K562 (cell line): ENCODE measurements at regions not wholly inside any gene's neighbourhood (a gene's known extent, or its start where the extent isn't known, plus 50 kb on each side); places are given as distances from the start of the nearest gene placed in this dataset.

ENCODE experiments used
- ATAC-seq: fragments of 200-7000 bp; cut with Tn5 transposase; 3 replicates; pipeline ENCODE4 v1.9.1; 2020; ENCODE audit warnings: moderate library complexity
- BruUV-seq: library from RNA; stranded (reverse); fragments of 400-500 nt; replicated peaks from 2 replicates; lab custom pipeline; 2021; lab: Mats Ljungman, UMichigan
- CTCF ChIA-PET: fragments of 300-600 bp; formaldehyde crosslinking; extraction: SDS; loops from one replicate; lab custom pipeline; 2021; ENCODE audit warnings: low intra/inter-chr PET ratio; lab: Yijun Ruan, JAX
- POLR2A ChIA-PET: fragments of 300-600, 350-650 bp; sonication (Branson Sonifier 250); formaldehyde crosslinking; extraction: SDS; loops from one replicate; lab custom pipeline; 2021; ENCODE audit warnings: antibody characterized with exemption, inconsistent platforms; lab: Yijun Ruan, JAX
- DNase-seq, 4 experiments: peaks; one replicate each; pipeline versions ENCODE4 v3.0.0 to v3.0.0-alpha.2; 2011 to 2018; ENCODE audit warnings: low spot score in 3 of 4, mixed read lengths in 3 of 4; ENCODE audit errors: extremely low read depth in 1 of 4
- FAIRE-seq: peaks from 2 replicates; lab custom pipeline; 2011; peaks lifted over from hg19 to GRCh38; lab: Jason Lieb, UNC
- H2AFZ ChIP-seq: 2 replicates; pipeline ENCODE4 v1.6.0; 2011; ENCODE audit warnings: low read depth, low read length, control low read depth, inconsistent platforms
- H3K27ac ChIP-seq: fragments of 200-600 bp; 3 replicates; pipeline ENCODE4 v1.8.0; 2011; ENCODE audit warnings: low read depth, mild to moderate bottlenecking, control low read depth, inconsistent platforms, low read length, moderate library complexity, mixed read lengths; ENCODE audit errors: extremely low read depth
- H3K27me3 ChIP-seq, 2 experiments: fragments of 300-600 bp in 1 of 2; 2 replicates in 1 of 2; 3 replicates in 1 of 2; pipeline versions ENCODE4 v1.6.0 to v1.8.0; 2011; ENCODE audit warnings: inconsistent platforms in 2 of 2, low read length in 2 of 2, mild to moderate bottlenecking in 1 of 2, mixed read lengths in 1 of 2, moderate library complexity in 1 of 2; ENCODE audit not compliant: control insufficient read depth in 2 of 2, insufficient read depth in 2 of 2
- H3K36me3 ChIP-seq: fragments of 300-600 bp; 3 replicates; pipeline ENCODE4 v1.8.0; 2011; ENCODE audit warnings: mild to moderate bottlenecking, low read length, inconsistent platforms; ENCODE audit not compliant: control insufficient read depth, insufficient read depth
- H3K4me1 ChIP-seq, 2 experiments: fragments of 200-600 bp in 1 of 2; replicated peaks in 1 of 2; 2 replicates in 1 of 2; 3 replicates in 1 of 2; pipeline versions ENCODE4 v1.5.1 to v1.8.0; 2011; ENCODE audit warnings: inconsistent platforms in 2 of 2, low read length in 2 of 2, mild to moderate bottlenecking in 1 of 2, mixed read lengths in 1 of 2, moderate library complexity in 1 of 2; ENCODE audit not compliant: control insufficient read depth in 2 of 2, insufficient read depth in 2 of 2
- H3K4me2 ChIP-seq: 2 replicates; pipeline ENCODE4 v1.6.1; 2011; ENCODE audit warnings: low read length, control low read depth, inconsistent platforms, mixed read lengths; ENCODE audit not compliant: insufficient read depth
- H3K4me3 ChIP-seq: fragments of 200-600 bp; sonication (generic), shearing (Covaris generic); 2 replicates; pipeline ENCODE4 v1.5.1; 2016; ENCODE audit warnings: control low read depth, inconsistent platforms
- H3K79me2 ChIP-seq: fragments of 200-600 bp; 3 replicates; pipeline ENCODE4 v1.8.0; 2011; ENCODE audit warnings: low read length, inconsistent platforms; ENCODE audit not compliant: control insufficient read depth, insufficient read depth
- H3K9ac ChIP-seq, 2 experiments: 2 replicates each; pipeline versions ENCODE4 v1.6.0 to v1.6.1; 2011; ENCODE audit warnings: low read depth in 2 of 2, low read length in 2 of 2, control low read depth in 1 of 2, inconsistent platforms in 1 of 2, mild to moderate bottlenecking in 1 of 2, mixed read lengths in 1 of 2; ENCODE audit not compliant: insufficient read depth in 1 of 2
- H3K9me1 ChIP-seq: one replicate; pipeline ENCODE4 v1.6.0; 2011; ENCODE audit warnings: inconsistent platforms, mild to moderate bottlenecking, low read length, moderate library complexity; ENCODE audit not compliant: control insufficient read depth, insufficient read depth
- H3K9me3 ChIP-seq: replicated peaks from 2 replicates; pipeline ENCODE4 v1.5.1; 2011; ENCODE audit warnings: low read depth, low read length, inconsistent platforms; ENCODE audit not compliant: control insufficient read depth, insufficient read depth
- H4K20me1 ChIP-seq: replicated peaks from 2 replicates; pipeline ENCODE4 v1.6.1; 2011; ENCODE audit warnings: low read length, inconsistent platforms, mixed read lengths; ENCODE audit not compliant: control insufficient read depth, insufficient read depth
- CBX2 ChIP-seq: fragments of 200-600 bp; sonication (generic); IDR thresholded peaks from one replicate; pipeline ENCODE4 v1.6.1; 2012; ENCODE audit warnings: mild to moderate bottlenecking, low read length, inconsistent platforms; ENCODE audit not compliant: insufficient read depth, poor library complexity, severe bottlenecking
- ELF4 ChIP-seq: fragments of 450-650 bp; formaldehyde crosslinking; IDR thresholded peaks from 2 replicates; pipeline ENCODE4 v1.4.0; 2022; ENCODE audit warnings: missing genetic modification characterization
- ILK ChIP-seq: fragments of 450-650 bp; IDR thresholded peaks from 2 replicates; pipeline ENCODE4 v1.6.1; 2016; ENCODE audit warnings: missing genetic modification characterization, low read depth, mild to moderate bottlenecking, missing compliant biosample characterization, moderate library complexity, borderline replicate concordance
- KLF6 ChIP-seq: fragments of 250-450 bp; sonication (Bioruptor Pico); IDR thresholded peaks from 2 replicates; pipeline ENCODE4 v1.4.0; 2020; ENCODE audit warnings: mild to moderate bottlenecking, moderate library complexity, borderline replicate concordance
- MXI1 ChIP-seq: IDR thresholded peaks from 2 replicates; pipeline ENCODE4 v1.6.1; 2011; ENCODE audit warnings: low read depth, mild to moderate bottlenecking, improper control_type of control experiment, low read length
- NCOR1 ChIP-seq: fragments of 450-650 bp; IDR thresholded peaks from 2 replicates; pipeline ENCODE4 v1.6.1; 2016; ENCODE audit warnings: mild to moderate bottlenecking, moderate library complexity
- NR4A1 ChIP-seq, 2 experiments: fragments of 250-450 bp in 1 of 2; fragments of 450-650 bp in 1 of 2; sonication (Bioruptor Pico) in 1 of 2; IDR thresholded peaks; 2 replicates each; pipeline versions ENCODE4 v1.4.0 to v1.6.1; 2016 to 2020; ENCODE audit warnings: mild to moderate bottlenecking in 2 of 2, missing compliant biosample characterization in 1 of 2, missing genetic modification characterization in 1 of 2, moderate library complexity in 1 of 2
- TBL1XR1 ChIP-seq, 2 experiments: IDR thresholded peaks; 2 replicates each; pipeline ENCODE4 v1.6.1; 2012; ENCODE audit warnings: improper control_type of control experiment in 2 of 2, low read length in 2 of 2, mild to moderate bottlenecking in 1 of 2
- WGBS: fragments of 100-300 bp; shearing (Covaris generic); methylation state at CpG from one replicate; pipeline ENCODE4 v1.1.6; 2016; ENCODE audit warnings: low coverage, mixed read lengths; ENCODE audit not compliant: insufficient coverage; ENCODE audit errors: missing lambda C conversion rate; 5-methylcytosine and 5-hydroxymethylcytosine counted together
- in situ Hi-C: fragments of 300-500 bp; cut with MboI; formaldehyde crosslinking; loops from 4 replicates; pipeline ENCODE4 v1.15.0; 2018; ENCODE audit warnings: inconsistent platforms, mixed read lengths
- intact Hi-C: fragments of 100-400 bp; cut with micrococcal nuclease; formaldehyde crosslinking; loops from 2 replicates; pipeline ENCODE4 v1.14.2; 2022
- TF ChIP-seq, protein P1 (sequence below): sonication (generic); formaldehyde crosslinking; IDR thresholded peaks from 2 replicates; pipeline ENCODE4 v1.8.0; 2022; ENCODE audit warnings: mild to moderate bottlenecking, missing genetic modification reagents

DNA sequence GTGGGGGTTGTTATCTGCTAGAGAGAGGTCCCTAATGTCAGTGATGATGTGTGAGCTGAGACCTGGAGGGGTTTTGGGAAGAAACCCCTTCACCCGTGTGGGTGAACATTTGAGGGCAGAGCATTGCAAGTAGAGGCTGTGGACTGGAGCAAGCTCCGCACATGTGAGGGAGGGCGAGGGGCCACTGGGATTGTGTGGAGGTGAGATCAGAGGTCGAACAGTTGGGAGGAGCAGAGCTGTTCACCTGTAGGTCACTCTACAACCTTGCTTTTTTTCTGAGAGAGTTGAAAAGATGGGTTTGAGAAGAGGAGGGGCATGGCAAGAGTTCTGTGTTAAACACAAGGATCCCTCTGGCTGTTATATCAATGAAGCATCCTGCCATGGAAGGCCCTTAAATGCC, 480.4 kb upstream of the ZNF608 start:
- Histone ChIP-seq H3K9me1 (no peaks in the 10 kb centered on the region), H3K9me3 (no peaks in the 10 kb centered on the region), H3K27me3 (no peaks in the 10 kb centered on the region), H3K4me1 (no peaks in the 10 kb centered on the region), H3K27ac (no peak overlapping the region), H3K79me2 (no peaks in the 10 kb centered on the region), H3K9ac (no peak overlapping the region), H4K20me1 (no peaks in the 10 kb centered on the region), H2AFZ (no peak overlapping the region), H3K4me3 (no peak overlapping the region), H3K4me2 (no peak overlapping the region), H3K36me3 (no peaks in the 10 kb centered on the region)
- WGBS: 0% methylated on average over 4 of the region's 4 CpGs
- in situ Hi-C loops (no loop called here), intact Hi-C loops (no loop called here)
- POLR2A ChIA-PET: interaction anchor here (0.7 kb wide), 1 partner anchor 123 kb away, joined by 3 read pairs; no protein-coding TSS in a partner anchor
- BruUV-seq: no TSS peak
- FAIRE-seq: no peak
- TF ChIP-seq ILK (tag) (no peak), KLF6 (no peak), CBX2 (no peak), ELF4 (CRISPR knock-in tag) (no peak), NCOR1 (no peak), TBL1XR1 (IDR thresholded peaks at IDR 0.05; ENCODE audit: low read length in 2 of 2) (no peak), NR4A1 (CRISPR knock-in tag; IDR thresholded peaks at IDR 0.05) (no peak), NR4A1 (tag; IDR thresholded peaks at IDR 0.05) (no peak), MXI1 (no peak)
- TF ChIP-seq, protein P1, sequence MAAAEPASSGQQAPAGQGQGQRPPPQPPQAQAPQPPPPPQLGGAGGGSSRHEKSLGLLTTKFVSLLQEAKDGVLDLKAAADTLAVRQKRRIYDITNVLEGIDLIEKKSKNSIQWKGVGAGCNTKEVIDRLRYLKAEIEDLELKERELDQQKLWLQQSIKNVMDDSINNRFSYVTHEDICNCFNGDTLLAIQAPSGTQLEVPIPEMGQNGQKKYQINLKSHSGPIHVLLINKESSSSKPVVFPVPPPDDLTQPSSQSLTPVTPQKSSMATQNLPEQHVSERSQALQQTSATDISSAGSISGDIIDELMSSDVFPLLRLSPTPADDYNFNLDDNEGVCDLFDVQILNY (CRISPR knock-in tag): no peak
- CTCF ChIA-PET: no interaction called here
- no peak for DNase-seq
- ATAC-seq: no peak
